GM23338 (cell line): ENCODE measurements at regions not wholly inside any gene's neighbourhood (a gene's known extent, or its start where the extent isn't known, plus 50 kb on each side); places are given as distances from the start of the nearest gene placed in this dataset.

Experiments
- ATAC-seq: fragments of 200-7000 bp; cut with Tn5 transposase; 3 replicates; pipeline ENCODE4 v1.9.1; 2020
- DNase-seq: peaks from one replicate; pipeline ENCODE4 v3.0.0-alpha.2; 2015; ENCODE audit warnings: low spot score
- H2AFZ ChIP-seq: fragments of 200-600 bp; sonication (generic); 2 replicates; pipeline ENCODE4 v1.8.0; 2016; ENCODE audit warnings: antibody characterized with exemption, mild to moderate bottlenecking, moderate library complexity
- H3F3A ChIP-seq: fragments of 200-600 bp; sonication (generic); replicated peaks from 2 replicates; pipeline ENCODE4 v1.8.0; 2017; ENCODE audit warnings: antibody characterized with exemption, mixed run types, low read depth
- H3K27ac ChIP-seq: fragments of 200-600 bp; sonication (generic); 2 replicates; pipeline ENCODE4 v1.6.1; 2016; ENCODE audit warnings: low read depth
- H3K27me3 ChIP-seq: fragments of 200-600 bp; sonication (generic); 2 replicates; pipeline ENCODE4 v1.8.0; 2016; ENCODE audit warnings: mild to moderate bottlenecking, mixed run types, moderate library complexity; ENCODE audit not compliant: insufficient read depth
- H3K36me3 ChIP-seq: fragments of 200-600 bp; sonication (generic); 2 replicates; pipeline ENCODE4 v1.8.0; 2016; ENCODE audit warnings: mild to moderate bottlenecking; ENCODE audit not compliant: insufficient read depth
- H3K4me1 ChIP-seq: fragments of 200-600 bp; sonication (generic); 2 replicates; pipeline ENCODE4 v1.8.0; 2016; ENCODE audit warnings: mild to moderate bottlenecking, moderate library complexity; ENCODE audit not compliant: insufficient read depth
- H3K4me2 ChIP-seq: fragments of 200-600 bp; sonication (generic); 2 replicates; pipeline ENCODE4 v1.7.1; 2017; ENCODE audit warnings: mixed run types
- H3K4me3 ChIP-seq: fragments of 200-600 bp; sonication (generic); 2 replicates; pipeline ENCODE4 v1.6.1; 2016; ENCODE audit warnings: mixed run types
- H3K79me2 ChIP-seq: fragments of 200-600 bp; sonication (generic); replicated peaks from 2 replicates; pipeline ENCODE4 v1.8.0; 2017; ENCODE audit warnings: mild to moderate bottlenecking; ENCODE audit not compliant: insufficient read depth
- H3K9me2 ChIP-seq: fragments of 200-600 bp; sonication (generic); 2 replicates; pipeline ENCODE4 v1.8.0; 2017; ENCODE audit not compliant: insufficient read depth
- H4K20me1 ChIP-seq: fragments of 200-600 bp; sonication (generic); replicated peaks from 2 replicates; pipeline ENCODE4 v1.8.0; 2017; ENCODE audit warnings: mild to moderate bottlenecking; ENCODE audit not compliant: insufficient read depth
- H3K27ac Mint-ChIP-seq: 2 replicates; pipeline ENCODE4 v1.8.0; 2020; ENCODE audit warnings: inconsistent platforms, mild to moderate bottlenecking, moderate library complexity, mixed read lengths
- H3K27me3 Mint-ChIP-seq: 3 replicates; pipeline ENCODE4 v1.8.0; 2022; ENCODE audit warnings: low read depth, mild to moderate bottlenecking, moderate library complexity, mixed read lengths, inconsistent platforms; ENCODE audit not compliant: insufficient read depth, poor library complexity
- H3K36me3 Mint-ChIP-seq: 3 replicates; pipeline ENCODE4 v1.8.0; 2021; ENCODE audit warnings: low read depth, mild to moderate bottlenecking, inconsistent platforms, moderate library complexity, mixed read lengths
- H3K4me1 Mint-ChIP-seq: 3 replicates; pipeline ENCODE4 v1.8.0; 2020; ENCODE audit warnings: mild to moderate bottlenecking, inconsistent platforms, mixed read lengths
- H3K4me3 Mint-ChIP-seq: 3 replicates; pipeline ENCODE4 v1.8.0; 2021; ENCODE audit warnings: moderate library complexity, mild to moderate bottlenecking, inconsistent platforms, mixed read lengths
- H3K9me3 Mint-ChIP-seq: 3 replicates; pipeline ENCODE4 v1.8.0; 2020; ENCODE audit warnings: moderate library complexity, mild to moderate bottlenecking, inconsistent platforms, mixed read lengths
- CREB1 ChIP-seq: fragments of 250-450 bp; sonication (Bioruptor Pico); IDR thresholded peaks from 2 replicates; pipeline ENCODE4 v1.5.0; 2020; ENCODE audit warnings: low read depth, mild to moderate bottlenecking, moderate library complexity
- CTCF ChIP-seq, 2 experiments: fragments of 200-600 bp in 1 of 2; sonication (generic) in 1 of 2; conservative IDR thresholded peaks; 2 replicates each; pipeline versions ENCODE4 v1.5.1 to v1.6.1; 2016 to 2017; ENCODE audit warnings: antibody characterized with exemption in 2 of 2, low read depth in 2 of 2, mild to moderate bottlenecking in 2 of 2, moderate library complexity in 1 of 2
- ETS1 ChIP-seq: IDR thresholded peaks from 2 replicates; pipeline ENCODE4 v1.6.1; 2016; ENCODE audit warnings: antibody characterized with exemption
- EZH2 ChIP-seq: fragments of 200-600 bp; sonication (generic); IDR thresholded peaks from one replicate; pipeline ENCODE4 v1.8.0; 2017; ENCODE audit warnings: antibody characterized with exemption, mild to moderate bottlenecking, low read depth; ENCODE audit not compliant: unreplicated experiment
- EZH2phosphoT487 ChIP-seq: fragments of 200-600 bp; sonication (generic); IDR thresholded peaks from one replicate; pipeline ENCODE4 v1.8.1; 2018; ENCODE audit warnings: antibody characterized with exemption; ENCODE audit not compliant: unreplicated experiment
- NANOG ChIP-seq: IDR thresholded peaks from 2 replicates; pipeline ENCODE4 v1.6.1; 2016; ENCODE audit warnings: antibody characterized with exemption, borderline replicate concordance
- POLR2AphosphoS5 ChIP-seq: IDR thresholded peaks from 2 replicates; pipeline ENCODE4 v1.6.1; 2016; ENCODE audit warnings: antibody characterized with exemption, low read depth
- STAT1 ChIP-seq: IDR thresholded peaks from one replicate; pipeline ENCODE4 v1.6.1; 2016; ENCODE audit warnings: antibody characterized with exemption; ENCODE audit not compliant: unreplicated experiment
- ZNF114 ChIP-seq: fragments of 250-450 bp; sonication (Bioruptor Pico); IDR thresholded peaks from 2 replicates; pipeline ENCODE4 v1.5.0; 2020; ENCODE audit warnings: mild to moderate bottlenecking, moderate library complexity
- ZNF331 ChIP-seq: fragments of 250-450 bp; sonication (Bioruptor Pico); IDR thresholded peaks from 2 replicates; pipeline ENCODE4 v1.5.0; 2020; ENCODE audit warnings: low read depth, mild to moderate bottlenecking, moderate library complexity
- ZNF462 ChIP-seq: fragments of 250-450 bp; sonication (Bioruptor Pico); IDR thresholded peaks from 2 replicates; pipeline ENCODE4 v1.5.0; 2020; ENCODE audit warnings: mild to moderate bottlenecking, moderate library complexity

- no peak for TF ChIP-seq ZNF462
These were observed 247.0 kb upstream of the MKI67 start (continued) for GRCh38 chr10:128373071-128373749.

GRCh38 chr10:128373831-128374230, 247.6 kb upstream of the MKI67 start:
- no peak overlapping the region for H3K27ac Mint-ChIP-seq
- H3K79me2 ChIP-seq: no peaks in the 10 kb centered on the region

GRCh38 chr10:128375171-128375570, 248.9 kb upstream of the MKI67 start:
- H3K27me3 Mint-ChIP-seq: peaks cover 5% of the 10 kb centered on the region
- H3K27ac ChIP-seq: no peak overlapping the region
- no peak overlapping the region for H2AFZ ChIP-seq
- no peaks in the 10 kb centered on the region for H3F3A ChIP-seq
- H3K4me1 Mint-ChIP-seq: no peaks in the 10 kb centered on the region
- no peak for ATAC-seq
- no peak overlapping the region for H3K4me2 ChIP-seq
- no peaks in the 10 kb centered on the region for H3K4me1 ChIP-seq
- H3K27ac Mint-ChIP-seq: no peak overlapping the region
- DNase-seq: no peak
- no peaks in the 10 kb centered on the region for H3K9me3 Mint-ChIP-seq
- no peak overlapping the region for H3K4me3 Mint-ChIP-seq
- no peaks in the 10 kb centered on the region for H3K36me3 ChIP-seq
- no peaks in the 10 kb centered on the region; the same call in 2 of the 3 replicates for H3K36me3 Mint-ChIP-seq
- H4K20me1 ChIP-seq: no peaks in the 10 kb centered on the region
- H3K9me2 ChIP-seq: no peaks in the 10 kb centered on the region
- no peaks in the 10 kb centered on the region for H3K27me3 ChIP-seq
- no peak overlapping the region for H3K4me3 ChIP-seq
- no peaks in the 10 kb centered on the region for H3K79me2 ChIP-seq
- TF ChIP-seq EZH2 (no peak), ZNF114 (no peak), EZH2phosphoT487 (no peak), CTCF (conservative IDR thresholded peaks at IDR 0.05; ENCODE audit: low read depth in 2 of 2) (no peak), ETS1 (no peak), NANOG (no peak), ZNF331 (no peak), POLR2AphosphoS5 (no peak), STAT1 (no peak), CREB1 (CRISPR knock-in tag) (no peak)

More at GRCh38 chr10:128373831-128374230, 247.6 kb upstream of the MKI67 start:
- H3K4me3 ChIP-seq: no peak overlapping the region
- no peaks in the 10 kb centered on the region for H3K4me1 Mint-ChIP-seq
- no peak for TF ChIP-seq CREB1 (CRISPR knock-in tag)
- H2AFZ ChIP-seq: no peak overlapping the region
- H3K36me3 ChIP-seq: no peaks in the 10 kb centered on the region
- no peak for ATAC-seq
- H3K27ac ChIP-seq: no peak overlapping the region
- H3F3A ChIP-seq: no peaks in the 10 kb centered on the region
- H3K4me1 ChIP-seq: no peaks in the 10 kb centered on the region
- no peak for DNase-seq
- no peak overlapping the region for H3K4me2 ChIP-seq
- 0 out of 2 replicates have a peak, but pooled peaks cover 2% of the 10 kb centered on the region for H3K9me2 ChIP-seq
- H3K4me3 Mint-ChIP-seq: no peak overlapping the region
- peaks cover 5% of the 10 kb centered on the region for H3K27me3 Mint-ChIP-seq
- 0 out of 3 replicates have a peak, but pooled peaks cover 3% of the 10 kb centered on the region for H3K9me3 Mint-ChIP-seq
- H3K27me3 ChIP-seq: no peaks in the 10 kb centered on the region
- no peaks in the 10 kb centered on the region; the same call in 2 of the 3 replicates for H3K36me3 Mint-ChIP-seq
- H4K20me1 ChIP-seq: no peaks in the 10 kb centered on the region
